Caco-2 (cell line): ENCODE measurements at regions not wholly inside any gene's neighbourhood (a gene's known extent, or its start where the extent isn't known, plus 50 kb on each side); places are given as distances from the start of the nearest gene placed in this dataset.

ENCODE experiments used
- BruUV-seq: library from RNA; stranded (reverse); fragments of 400-500 nt; replicated peaks from 2 replicates; lab custom pipeline; 2021; lab: Mats Ljungman, UMichigan
- CTCF ChIA-PET: fragments of 300-600 bp; sonication (Branson Sonifier 250); formaldehyde crosslinking; loops from one replicate; lab custom pipeline; 2022; ENCODE audit warnings: antibody characterized with exemption; lab: Charles Lee
- POLR2A ChIA-PET: fragments of 300-600 bp; sonication (Branson Sonifier 250); formaldehyde crosslinking; loops from one replicate; lab custom pipeline; 2022; ENCODE audit warnings: antibody characterized with exemption; lab: Charles Lee
- DNase-seq, 2 experiments: peaks; one replicate each; pipeline versions ENCODE4 v3.0.0 to v3.0.0-alpha.2; 2020 to 2022
- H3K27me3 ChIP-seq: replicated peaks from 2 replicates; pipeline ENCODE4 v1.6.0; 2011; ENCODE audit warnings: low read length; ENCODE audit not compliant: control insufficient read depth, insufficient read depth
- H3K36me3 ChIP-seq: 2 replicates; pipeline ENCODE4 v1.5.1; 2011; ENCODE audit warnings: low read length; ENCODE audit not compliant: control insufficient read depth, insufficient read depth
- H3K4me1 ChIP-seq: fragments of 250-450 bp; sonication (Bioruptor Pico); 2 replicates; pipeline ENCODE4 v1.5.1; 2020; ENCODE audit warnings: mild to moderate bottlenecking
- H3K4me3 ChIP-seq: 2 replicates; pipeline ENCODE4 v1.5.1; 2011; ENCODE audit warnings: low read depth, mild to moderate bottlenecking, control low read depth, low read length
- H3K9me3 ChIP-seq: fragments of 250-450 bp; sonication (Bioruptor Pico); 2 replicates; pipeline ENCODE4 v1.5.1; 2020; ENCODE audit warnings: mild to moderate bottlenecking, moderate library complexity
- H3K27ac Mint-ChIP-seq: one replicate; pipeline ENCODE4 v1.8.0; 2022; ENCODE audit warnings: mixed read lengths; ENCODE audit not compliant: unreplicated experiment
- H3K27me3 Mint-ChIP-seq: one replicate; pipeline ENCODE4 v1.8.0; 2022; ENCODE audit warnings: mixed read lengths; ENCODE audit not compliant: insufficient read depth, unreplicated experiment
- H3K36me3 Mint-ChIP-seq: one replicate; pipeline ENCODE4 v1.8.0; 2022; ENCODE audit warnings: mild to moderate bottlenecking, mixed read lengths; ENCODE audit not compliant: insufficient read depth, unreplicated experiment
- H3K4me1 Mint-ChIP-seq: one replicate; pipeline ENCODE4 v1.8.0; 2022; ENCODE audit warnings: low read depth, mixed read lengths; ENCODE audit not compliant: unreplicated experiment
- H3K4me3 Mint-ChIP-seq: one replicate; pipeline ENCODE4 v1.8.0; 2022; ENCODE audit warnings: mild to moderate bottlenecking, moderate library complexity, mixed read lengths; ENCODE audit not compliant: unreplicated experiment
- H3K9me3 Mint-ChIP-seq: one replicate; pipeline ENCODE4 v1.8.0; 2022; ENCODE audit warnings: mixed read lengths; ENCODE audit not compliant: unreplicated experiment
- CTCF ChIP-seq, 2 experiments: fragments of 200-600 bp in 1 of 2; IDR thresholded peaks; 1 replicate in 1 of 2; 2 replicates in 1 of 2; pipeline versions ENCODE4 v1.5.1 to v1.8.0; 2011 to 2022; ENCODE audit warnings: antibody characterized with exemption in 1 of 2, control low read depth in 1 of 2, inconsistent platforms in 1 of 2, low read depth in 1 of 2, low read length in 1 of 2, mild to moderate bottlenecking in 1 of 2, moderate library complexity in 1 of 2; ENCODE audit not compliant: insufficient read depth in 1 of 2, severe bottlenecking in 1 of 2, unreplicated experiment in 1 of 2
- intact Hi-C: fragments of 100-400 bp; cut with micrococcal nuclease; formaldehyde crosslinking; loops from one replicate; pipeline ENCODE4 v1.10.0; 2022; ENCODE audit not compliant: unreplicated experiment

GRCh38 chr6:122140031-122140430 is 259.4 kb upstream of the HSF2 start:
- DNase-seq, result no peak
- ChIA-PET CTCF (no interaction called here), POLR2A (no interaction called here)
- no peaks in the 10 kb centered on the region for H3K9me3 ChIP-seq
- H3K27ac Mint-ChIP-seq, result no peak overlapping the region
- H3K27me3 ChIP-seq, result no peaks in the 10 kb centered on the region
- H3K9me3 Mint-ChIP-seq, result no peaks in the 10 kb centered on the region
- H3K4me1 Mint-ChIP-seq, result no peaks in the 10 kb centered on the region
- H3K27me3 Mint-ChIP-seq, result no peaks in the 10 kb centered on the region
- intact Hi-C loops, result no loop called here
- BruUV-seq, result no TSS peak
- H3K4me3 Mint-ChIP-seq, result no peak overlapping the region
- no peaks in the 10 kb centered on the region for H3K4me1 ChIP-seq
- no peaks in the 10 kb centered on the region for H3K36me3 Mint-ChIP-seq
- H3K36me3 ChIP-seq, result no peaks in the 10 kb centered on the region
- no peak for TF ChIP-seq CTCF (IDR thresholded peaks at IDR 0.05; ENCODE audit: insufficient read depth in 1 of 2, low read depth in 1 of 2, low read length in 1 of 2, severe bottlenecking in 1 of 2, unreplicated experiment in 1 of 2)
- no peak overlapping the region for H3K4me3 ChIP-seq

- ChIA-PET POLR2A (no interaction called here), CTCF (no interaction called here)
- H3K4me3 ChIP-seq, result no peak overlapping the region
- H3K36me3 ChIP-seq, result no peaks in the 10 kb centered on the region
- intact Hi-C loops, result no loop called here
- Mint-ChIP-seq H3K36me3 (no peaks in the 10 kb centered on the region), H3K27me3 (no peaks in the 10 kb centered on the region), H3K4me1 (no peaks in the 10 kb centered on the region), H3K9me3 (no peaks in the 10 kb centered on the region), H3K4me3 (no peak overlapping the region), H3K27ac (no peak overlapping the region)
- H3K4me1 ChIP-seq, result no peaks in the 10 kb centered on the region
- no peaks in the 10 kb centered on the region for H3K9me3 ChIP-seq
- no peak for DNase-seq
- no peaks in the 10 kb centered on the region for H3K27me3 ChIP-seq
- no peak for TF ChIP-seq CTCF (IDR thresholded peaks at IDR 0.05; ENCODE audit: insufficient read depth in 1 of 2, low read depth in 1 of 2, low read length in 1 of 2, severe bottlenecking in 1 of 2, unreplicated experiment in 1 of 2)
- BruUV-seq, result no TSS peak
These were observed 258.2 kb upstream of the HSF2 start for GRCh38 chr6:122141246-122141645.

- no peaks in the 10 kb centered on the region for H3K36me3 Mint-ChIP-seq
- no peaks in the 10 kb centered on the region for H3K9me3 ChIP-seq
- H3K4me3 ChIP-seq, result no peak overlapping the region
- DNase-seq, result no peak
- ChIA-PET POLR2A (no interaction called here), CTCF (no interaction called here)
- no TSS peak for BruUV-seq
- TF ChIP-seq CTCF (IDR thresholded peaks at IDR 0.05; ENCODE audit: insufficient read depth in 1 of 2, low read depth in 1 of 2, low read length in 1 of 2, severe bottlenecking in 1 of 2, unreplicated experiment in 1 of 2), result no peak
- intact Hi-C loops, result no loop called here
- no peaks in the 10 kb centered on the region for H3K4me1 Mint-ChIP-seq
- no peaks in the 10 kb centered on the region for H3K9me3 Mint-ChIP-seq
- H3K27ac Mint-ChIP-seq, result no peak overlapping the region
- no peaks in the 10 kb centered on the region for H3K4me1 ChIP-seq
- no peak overlapping the region for H3K4me3 Mint-ChIP-seq
- no peaks in the 10 kb centered on the region for H3K36me3 ChIP-seq
- H3K27me3 ChIP-seq, result no peaks in the 10 kb centered on the region
- peaks cover 3% of the 10 kb centered on the region for H3K27me3 Mint-ChIP-seq
These were observed 255.4 kb upstream of the HSF2 start for GRCh38 chr6:122143813-122144601.
